Glutamatergic neuron (in vitro differentiated cells): ENCODE measurements at regions not wholly inside any gene's neighbourhood (a gene's known extent, or its start where the extent isn't known, plus 50 kb on each side); places are given as distances from the start of the nearest gene placed in this dataset.

Experiments used
- DNase-seq: peaks from one replicate; pipeline ENCODE4 v3.0.0; 2022
- H3K27ac Mint-ChIP-seq: one replicate; pipeline ENCODE4 v1.8.0; 2020; ENCODE audit warnings: mild to moderate bottlenecking, mixed read lengths, inconsistent platforms; ENCODE audit not compliant: unreplicated experiment
- H3K27me3 Mint-ChIP-seq: one replicate; pipeline ENCODE4 v1.8.0; 2020; ENCODE audit warnings: mild to moderate bottlenecking, moderate library complexity, mixed read lengths, inconsistent platforms; ENCODE audit not compliant: unreplicated experiment
- H3K36me3 Mint-ChIP-seq: one replicate; pipeline ENCODE4 v1.8.0; 2020; ENCODE audit warnings: mild to moderate bottlenecking, mixed read lengths, inconsistent platforms; ENCODE audit not compliant: unreplicated experiment
- H3K4me1 Mint-ChIP-seq: one replicate; pipeline ENCODE4 v1.8.0; 2020; ENCODE audit warnings: mild to moderate bottlenecking, low read depth, mixed read lengths, inconsistent platforms; ENCODE audit not compliant: unreplicated experiment
- H3K4me3 Mint-ChIP-seq: one replicate; pipeline ENCODE4 v1.8.0; 2020; ENCODE audit warnings: mild to moderate bottlenecking, mixed read lengths, inconsistent platforms; ENCODE audit not compliant: unreplicated experiment
- H3K9me3 Mint-ChIP-seq: one replicate; pipeline ENCODE4 v1.8.0; 2020; ENCODE audit warnings: mild to moderate bottlenecking, moderate library complexity, mixed read lengths, inconsistent platforms; ENCODE audit not compliant: unreplicated experiment
- CTCF ChIP-seq: fragments of 200-600 bp; sonication (generic); IDR thresholded peaks from one replicate; pipeline ENCODE4 v1.5.0; 2021; ENCODE audit not compliant: partially characterized antibody, unreplicated experiment

- no peak overlapping the region for H3K27ac Mint-ChIP-seq
- H3K36me3 Mint-ChIP-seq = no peaks in the 10 kb centered on the region
- peaks cover 2% of the 10 kb centered on the region for H3K4me1 Mint-ChIP-seq
- H3K4me3 Mint-ChIP-seq = no peak overlapping the region
- no peak for DNase-seq
- TF ChIP-seq CTCF = no peak
- H3K9me3 Mint-ChIP-seq = peaks cover 2% of the 10 kb centered on the region
- H3K27me3 Mint-ChIP-seq = peaks cover 2% of the 10 kb centered on the region
These were observed 242.4 kb downstream of the KCNRG start for GRCh38 chr13:50257646-50258045.

- DNase-seq = no peak
- Mint-ChIP-seq H3K4me1 (peaks cover 5% of the 10 kb centered on the region), H3K4me3 (no peak overlapping the region), H3K27me3 (no peaks in the 10 kb centered on the region), H3K36me3 (no peaks in the 10 kb centered on the region), H3K9me3 (peaks cover 2% of the 10 kb centered on the region), H3K27ac (no peak overlapping the region)
- no peak for TF ChIP-seq CTCF
These were observed 246.1 kb downstream of the KCNRG start for GRCh38 chr13:50261130-50261901.

GRCh38 chr13:50267066-50267465 is 251.8 kb downstream of the KCNRG start:
- TF ChIP-seq CTCF = no peak
- Mint-ChIP-seq H3K27ac (no peak overlapping the region), H3K4me1 (peaks cover 5% of the 10 kb centered on the region), H3K36me3 (no peaks in the 10 kb centered on the region), H3K27me3 (peaks cover 4% of the 10 kb centered on the region), H3K9me3 (peaks cover 3% of the 10 kb centered on the region), H3K4me3 (no peak overlapping the region)
- no peak for DNase-seq

DNA sequence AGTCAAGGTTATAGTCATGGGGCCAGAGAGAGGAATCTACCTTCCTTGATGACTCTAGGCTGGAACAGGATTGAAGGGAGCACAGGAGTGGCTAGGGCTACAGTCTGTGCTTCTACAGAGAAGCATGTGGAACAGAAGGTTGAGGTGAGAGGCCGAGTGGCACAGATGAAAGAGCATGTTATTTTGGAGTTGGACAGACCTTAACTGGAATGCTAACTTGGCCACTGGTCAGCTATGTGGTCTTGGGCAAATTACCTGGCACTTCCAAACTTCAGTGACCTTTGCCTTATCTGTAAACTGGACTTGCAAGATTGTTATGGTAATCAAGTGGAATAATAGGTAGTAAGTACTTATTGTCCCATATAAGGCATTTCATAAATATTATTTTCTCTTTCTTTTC is 252.7 kb downstream of the KCNRG start:
- peaks cover 4% of the 10 kb centered on the region for H3K27me3 Mint-ChIP-seq
- no peak overlapping the region for H3K27ac Mint-ChIP-seq
- DNase-seq = no peak
- H3K36me3 Mint-ChIP-seq = no peaks in the 10 kb centered on the region
- H3K4me1 Mint-ChIP-seq = peaks cover 5% of the 10 kb centered on the region
- no peak overlapping the region for H3K4me3 Mint-ChIP-seq
- TF ChIP-seq CTCF = no peak
- peaks cover 3% of the 10 kb centered on the region for H3K9me3 Mint-ChIP-seq

GRCh38 chr13:50268500-50268899 is 253.3 kb downstream of the KCNRG start:
- Mint-ChIP-seq H3K27ac (no peak overlapping the region), H3K9me3 (peaks cover 3% of the 10 kb centered on the region), H3K36me3 (no peaks in the 10 kb centered on the region), H3K4me1 (peaks cover 5% of the 10 kb centered on the region), H3K4me3 (no peak overlapping the region), H3K27me3 (peaks cover 4% of the 10 kb centered on the region)
- no peak for DNase-seq
- TF ChIP-seq CTCF = no peak
